A549 (cell line): ENCODE measurements at regions not wholly inside any gene's neighbourhood (a gene's known extent, or its start where the extent isn't known, plus 50 kb on each side); places are given as distances from the start of the nearest gene placed in this dataset.

ENCODE experiments used
- CHD2 ChIP-seq: fragments of 150-350 bp; IDR thresholded peaks from 2 replicates; pipeline ENCODE4 v1.6.1; 2014; ENCODE audit warnings: low read length; ENCODE audit not compliant: partially characterized antibody
- KDM5A ChIP-seq: fragments of 200-600 bp; sonication (generic); IDR thresholded peaks from 2 replicates; pipeline ENCODE4 v1.6.1; 2016; ENCODE audit warnings: antibody characterized with exemption, mild to moderate bottlenecking
- POLR2A ChIP-seq: IDR thresholded peaks from 2 replicates; pipeline ENCODE4 v1.6.1; 2012; ENCODE audit warnings: mild to moderate bottlenecking, low read length
- RAD21 ChIP-seq, 2 experiments: fragments of >200 bp in 1 of 2; sonication (Bioruptor Twin) in 1 of 2; formaldehyde crosslinking in 1 of 2; IDR thresholded peaks in 1 of 2; conservative IDR thresholded peaks in 1 of 2; 2 replicates in 1 of 2; 3 replicates in 1 of 2; pipeline ENCODE4 v1.6.1; 2012 to 2018; ENCODE audit warnings: inconsistent platforms in 1 of 2
- ZFP36 ChIP-seq: fragments of 450-650 bp; IDR thresholded peaks from 2 replicates; pipeline ENCODE4 v1.6.1; 2014; ENCODE audit warnings: borderline replicate concordance; ENCODE audit not compliant: partially characterized antibody
- ZSCAN20 ChIP-seq: fragments of 250-450 bp; sonication (Bioruptor Pico); IDR thresholded peaks from 2 replicates; pipeline ENCODE4 v1.8.0; 2022; ENCODE audit warnings: mild to moderate bottlenecking, moderate library complexity
- TF ChIP-seq, protein P1 (sequence below): fragments of >200 bp; sonication (Bioruptor Twin); formaldehyde crosslinking; IDR thresholded peaks from 3 replicates; pipeline ENCODE4 v1.5.1; 2016
- TF ChIP-seq, protein P2 (sequence below): fragments of 200-600 bp; sonication (generic); IDR thresholded peaks from 2 replicates; pipeline ENCODE4 v1.6.1; 2016; ENCODE audit warnings: antibody characterized with exemption, mild to moderate bottlenecking, moderate library complexity

DNA sequence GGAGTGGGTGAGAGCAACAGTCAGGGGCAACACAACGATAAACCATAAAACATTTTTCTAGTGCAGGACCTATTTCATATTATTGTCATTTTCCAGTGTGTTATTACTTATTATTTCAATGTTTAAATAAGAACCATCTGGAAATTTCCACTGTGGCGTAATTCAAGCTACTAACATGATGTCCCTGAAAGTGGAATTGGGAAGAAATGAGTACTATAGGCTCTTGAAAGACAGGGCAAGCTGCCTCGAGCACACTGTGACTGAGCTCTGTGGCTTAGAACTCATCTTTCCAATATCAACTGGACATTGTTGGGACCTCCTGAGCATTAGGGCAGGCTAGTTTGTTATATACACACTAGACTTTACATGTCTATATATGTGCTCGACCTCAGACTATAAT, 182.9 kb upstream of the RIOK2 start:
- TF ChIP-seq, protein P1, sequence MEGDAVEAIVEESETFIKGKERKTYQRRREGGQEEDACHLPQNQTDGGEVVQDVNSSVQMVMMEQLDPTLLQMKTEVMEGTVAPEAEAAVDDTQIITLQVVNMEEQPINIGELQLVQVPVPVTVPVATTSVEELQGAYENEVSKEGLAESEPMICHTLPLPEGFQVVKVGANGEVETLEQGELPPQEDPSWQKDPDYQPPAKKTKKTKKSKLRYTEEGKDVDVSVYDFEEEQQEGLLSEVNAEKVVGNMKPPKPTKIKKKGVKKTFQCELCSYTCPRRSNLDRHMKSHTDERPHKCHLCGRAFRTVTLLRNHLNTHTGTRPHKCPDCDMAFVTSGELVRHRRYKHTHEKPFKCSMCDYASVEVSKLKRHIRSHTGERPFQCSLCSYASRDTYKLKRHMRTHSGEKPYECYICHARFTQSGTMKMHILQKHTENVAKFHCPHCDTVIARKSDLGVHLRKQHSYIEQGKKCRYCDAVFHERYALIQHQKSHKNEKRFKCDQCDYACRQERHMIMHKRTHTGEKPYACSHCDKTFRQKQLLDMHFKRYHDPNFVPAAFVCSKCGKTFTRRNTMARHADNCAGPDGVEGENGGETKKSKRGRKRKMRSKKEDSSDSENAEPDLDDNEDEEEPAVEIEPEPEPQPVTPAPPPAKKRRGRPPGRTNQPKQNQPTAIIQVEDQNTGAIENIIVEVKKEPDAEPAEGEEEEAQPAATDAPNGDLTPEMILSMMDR, result no peak
- TF ChIP-seq POLR2A (no peak), KDM5A (no peak), ZFP36 (no peak), RAD21 (conservative IDR thresholded peaks at IDR 0.05 in 1 of 2, IDR thresholded peaks at IDR 0.05 in 1 of 2) (no peak), CHD2 (no peak), ZSCAN20 (CRISPR knock-in tag) (no peak)
- TF ChIP-seq, protein P2, sequence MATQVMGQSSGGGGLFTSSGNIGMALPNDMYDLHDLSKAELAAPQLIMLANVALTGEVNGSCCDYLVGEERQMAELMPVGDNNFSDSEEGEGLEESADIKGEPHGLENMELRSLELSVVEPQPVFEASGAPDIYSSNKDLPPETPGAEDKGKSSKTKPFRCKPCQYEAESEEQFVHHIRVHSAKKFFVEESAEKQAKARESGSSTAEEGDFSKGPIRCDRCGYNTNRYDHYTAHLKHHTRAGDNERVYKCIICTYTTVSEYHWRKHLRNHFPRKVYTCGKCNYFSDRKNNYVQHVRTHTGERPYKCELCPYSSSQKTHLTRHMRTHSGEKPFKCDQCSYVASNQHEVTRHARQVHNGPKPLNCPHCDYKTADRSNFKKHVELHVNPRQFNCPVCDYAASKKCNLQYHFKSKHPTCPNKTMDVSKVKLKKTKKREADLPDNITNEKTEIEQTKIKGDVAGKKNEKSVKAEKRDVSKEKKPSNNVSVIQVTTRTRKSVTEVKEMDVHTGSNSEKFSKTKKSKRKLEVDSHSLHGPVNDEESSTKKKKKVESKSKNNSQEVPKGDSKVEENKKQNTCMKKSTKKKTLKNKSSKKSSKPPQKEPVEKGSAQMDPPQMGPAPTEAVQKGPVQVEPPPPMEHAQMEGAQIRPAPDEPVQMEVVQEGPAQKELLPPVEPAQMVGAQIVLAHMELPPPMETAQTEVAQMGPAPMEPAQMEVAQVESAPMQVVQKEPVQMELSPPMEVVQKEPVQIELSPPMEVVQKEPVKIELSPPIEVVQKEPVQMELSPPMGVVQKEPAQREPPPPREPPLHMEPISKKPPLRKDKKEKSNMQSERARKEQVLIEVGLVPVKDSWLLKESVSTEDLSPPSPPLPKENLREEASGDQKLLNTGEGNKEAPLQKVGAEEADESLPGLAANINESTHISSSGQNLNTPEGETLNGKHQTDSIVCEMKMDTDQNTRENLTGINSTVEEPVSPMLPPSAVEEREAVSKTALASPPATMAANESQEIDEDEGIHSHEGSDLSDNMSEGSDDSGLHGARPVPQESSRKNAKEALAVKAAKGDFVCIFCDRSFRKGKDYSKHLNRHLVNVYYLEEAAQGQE, result no peak
